ENCODE measurements at regions not wholly inside any gene's neighbourhood (a gene's known extent, or its start where the extent isn't known, plus 50 kb on each side); places are given as distances from the start of the nearest gene placed in this dataset.

- TF ChIP-seq CTCF (optimal IDR thresholded peaks at IDR 0.05 in 1 of 3, IDR thresholded peaks at IDR 0.05 in 1 of 3, conservative IDR thresholded peaks at IDR 0.05 in 1 of 3; ENCODE audit: extremely low read depth in 1 of 3, insufficient read depth in 2 of 3, low read length in 3 of 3) (no peak), EZH2 (IDR thresholded peaks at IDR 0.05; ENCODE audit: low read length) (no peak)
Measured at GRCh38 chr3:157857440-157857839, 248.8 kb downstream of the SHOX2 start.
